PC-9 (cell line): ENCODE measurements at regions not wholly inside any gene's neighbourhood (a gene's known extent, or its start where the extent isn't known, plus 50 kb on each side); places are given as distances from the start of the nearest gene placed in this dataset.

ENCODE experiments used
- BruUV-seq: library from RNA; stranded (reverse); fragments of 400-500 nt; replicated peaks from 2 replicates; lab custom pipeline; 2021; lab: Mats Ljungman, UMichigan
- CTCF ChIA-PET: fragments of 300-600 bp; sonication (Branson Sonifier 250); formaldehyde crosslinking; loops from one replicate; lab custom pipeline; 2022; ENCODE audit warnings: antibody characterized with exemption; lab: Charles Lee
- POLR2A ChIA-PET: fragments of 300-600 bp; sonication (Branson Sonifier 250); formaldehyde crosslinking; loops from one replicate; lab custom pipeline; 2022; ENCODE audit warnings: antibody characterized with exemption; ENCODE audit not compliant: unreplicated experiment; lab: Charles Lee
- DNase-seq, 2 experiments: peaks; one replicate each; pipeline versions ENCODE4 v3.0.0 to v3.0.0-alpha.2; 2015 to 2022; ENCODE audit warnings: mixed read lengths in 1 of 2
- H2AFZ ChIP-seq: fragments of 200-600 bp; sonication (generic); 2 replicates; pipeline ENCODE4 v1.8.1; 2017; ENCODE audit warnings: antibody characterized with exemption
- H3F3A ChIP-seq: fragments of 200-600 bp; sonication (generic); 2 replicates; pipeline ENCODE4 v1.8.1; 2017; ENCODE audit warnings: antibody characterized with exemption, mild to moderate bottlenecking, low read depth; ENCODE audit not compliant: insufficient read depth
- H3K27ac ChIP-seq: fragments of 200-600 bp; sonication (generic); 2 replicates; pipeline ENCODE4 v1.6.1; 2016; ENCODE audit warnings: mixed run types
- H3K27me3 ChIP-seq: fragments of 200-600 bp; sonication (generic); 2 replicates; pipeline ENCODE4 v1.6.1; 2016; ENCODE audit warnings: low read depth, mixed run types; ENCODE audit not compliant: insufficient read depth
- H3K36me3 ChIP-seq: fragments of 200-600 bp; sonication (generic); 2 replicates; pipeline ENCODE4 v1.6.1; 2016; ENCODE audit warnings: low read depth, mixed run types
- H3K4me1 ChIP-seq: fragments of 200-600 bp; sonication (generic); replicated peaks from 2 replicates; pipeline ENCODE4 v1.6.1; 2016; ENCODE audit warnings: mixed run types; ENCODE audit not compliant: insufficient read depth
- H3K4me2 ChIP-seq: fragments of 200-600 bp; sonication (generic); 2 replicates; pipeline ENCODE4 v1.6.1; 2017; ENCODE audit warnings: mixed run types
- H3K4me3 ChIP-seq: fragments of 200-600 bp; sonication (generic); 2 replicates; pipeline ENCODE4 v1.6.1; 2016; ENCODE audit warnings: mixed run types
- H3K79me2 ChIP-seq: fragments of 200-600 bp; sonication (generic); 2 replicates; pipeline ENCODE4 v1.6.1; 2017; ENCODE audit warnings: low read depth, mixed run types
- H3K9me2 ChIP-seq: fragments of 200-600 bp; sonication (generic); 2 replicates; pipeline ENCODE4 v1.8.1; 2017; ENCODE audit warnings: mild to moderate bottlenecking; ENCODE audit not compliant: insufficient read depth
- H3K9me3 ChIP-seq: fragments of 200-600 bp; sonication (generic); 2 replicates; pipeline ENCODE4 v1.8.1; 2016; ENCODE audit warnings: low read depth; ENCODE audit not compliant: insufficient read depth
- H4K20me1 ChIP-seq: fragments of 200-600 bp; sonication (generic); 2 replicates; pipeline ENCODE4 v1.8.1; 2017; ENCODE audit not compliant: insufficient read depth
- EZH2 ChIP-seq: fragments of 200-600 bp; sonication (generic); IDR thresholded peaks from 2 replicates; pipeline ENCODE4 v1.8.0; 2017; ENCODE audit warnings: antibody characterized with exemption, low read depth
- intact Hi-C: fragments of 100-400 bp; cut with micrococcal nuclease; formaldehyde crosslinking; loops from one replicate; pipeline ENCODE4 v1.10.0; 2022; ENCODE audit not compliant: unreplicated experiment
- TF ChIP-seq, protein P1 (sequence below): fragments of 200-600 bp; sonication (generic); conservative IDR thresholded peaks from 2 replicates; pipeline ENCODE4 v1.6.1; 2017; ENCODE audit warnings: mixed run types, antibody characterized with exemption, mild to moderate bottlenecking, moderate library complexity

- no peaks in the 10 kb centered on the region for H4K20me1 ChIP-seq
- no peaks in the 10 kb centered on the region; the same call in 1 of the 2 replicates for H3K9me2 ChIP-seq
- H3K27me3 ChIP-seq: no peaks in the 10 kb centered on the region
- H2AFZ ChIP-seq: no peak overlapping the region
- H3K4me1 ChIP-seq: peaks cover 5% of the 10 kb centered on the region
- H3K36me3 ChIP-seq: no peaks in the 10 kb centered on the region
- intact Hi-C loops: no loop called here
- H3K27ac ChIP-seq: no peak overlapping the region
- no peak for DNase-seq
- peaks cover 12% of the 10 kb centered on the region for H3K9me3 ChIP-seq
- ChIA-PET CTCF (no interaction called here), POLR2A (no interaction called here)
- no peaks in the 10 kb centered on the region for H3K79me2 ChIP-seq
- H3F3A ChIP-seq: 0 out of 2 replicates have a peak, but pooled peaks cover 2% of the 10 kb centered on the region
- TF ChIP-seq, protein P1, sequence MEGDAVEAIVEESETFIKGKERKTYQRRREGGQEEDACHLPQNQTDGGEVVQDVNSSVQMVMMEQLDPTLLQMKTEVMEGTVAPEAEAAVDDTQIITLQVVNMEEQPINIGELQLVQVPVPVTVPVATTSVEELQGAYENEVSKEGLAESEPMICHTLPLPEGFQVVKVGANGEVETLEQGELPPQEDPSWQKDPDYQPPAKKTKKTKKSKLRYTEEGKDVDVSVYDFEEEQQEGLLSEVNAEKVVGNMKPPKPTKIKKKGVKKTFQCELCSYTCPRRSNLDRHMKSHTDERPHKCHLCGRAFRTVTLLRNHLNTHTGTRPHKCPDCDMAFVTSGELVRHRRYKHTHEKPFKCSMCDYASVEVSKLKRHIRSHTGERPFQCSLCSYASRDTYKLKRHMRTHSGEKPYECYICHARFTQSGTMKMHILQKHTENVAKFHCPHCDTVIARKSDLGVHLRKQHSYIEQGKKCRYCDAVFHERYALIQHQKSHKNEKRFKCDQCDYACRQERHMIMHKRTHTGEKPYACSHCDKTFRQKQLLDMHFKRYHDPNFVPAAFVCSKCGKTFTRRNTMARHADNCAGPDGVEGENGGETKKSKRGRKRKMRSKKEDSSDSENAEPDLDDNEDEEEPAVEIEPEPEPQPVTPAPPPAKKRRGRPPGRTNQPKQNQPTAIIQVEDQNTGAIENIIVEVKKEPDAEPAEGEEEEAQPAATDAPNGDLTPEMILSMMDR: no peak
- no peak for TF ChIP-seq EZH2
- no peak overlapping the region for H3K4me3 ChIP-seq
- BruUV-seq: no TSS peak
- no peak overlapping the region for H3K4me2 ChIP-seq
Observed at GRCh38 chr3:102104033-102104432, 254.7 kb downstream of the NFKBIZ start.

DNA sequence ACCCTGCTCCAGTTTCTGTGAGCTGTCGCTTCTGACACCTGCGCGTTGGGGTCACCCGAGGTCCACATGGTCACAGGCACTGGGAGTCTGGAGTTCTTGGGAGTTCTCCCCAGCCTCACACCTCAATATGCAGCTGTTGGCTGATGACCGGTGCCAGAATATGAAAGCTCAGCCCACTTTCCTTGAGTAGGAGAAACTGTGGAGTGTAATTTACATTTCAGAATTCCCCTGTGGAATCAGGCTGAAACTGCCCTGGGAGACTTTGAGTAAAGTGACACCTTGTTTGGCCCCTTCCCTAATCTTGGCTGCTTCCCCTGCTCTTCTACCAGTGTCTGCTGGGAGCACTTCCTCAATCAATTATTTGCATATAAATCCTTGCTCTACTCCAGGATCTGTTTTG, 255.9 kb downstream of the NFKBIZ start:
- H3K9me3 ChIP-seq: peaks cover 12% of the 10 kb centered on the region
- ChIA-PET POLR2A (no interaction called here), CTCF (no interaction called here)
- no peak for TF ChIP-seq EZH2
- TF ChIP-seq, protein P1: no peak
- H3K9me2 ChIP-seq: no peaks in the 10 kb centered on the region; the same call in 1 of the 2 replicates
- intact Hi-C loops: no loop called here
- BruUV-seq: no TSS peak
- no peak overlapping the region for H3K4me3 ChIP-seq
- DNase-seq: no peak
- no peak overlapping the region for H3K27ac ChIP-seq
- 0 out of 2 replicates have a peak, but pooled peaks cover 2% of the 10 kb centered on the region for H3F3A ChIP-seq
- H3K79me2 ChIP-seq: no peaks in the 10 kb centered on the region
- H4K20me1 ChIP-seq: no peaks in the 10 kb centered on the region
- H3K4me2 ChIP-seq: no peak overlapping the region
- H2AFZ ChIP-seq: no peak overlapping the region
- H3K36me3 ChIP-seq: no peaks in the 10 kb centered on the region
- peaks cover 5% of the 10 kb centered on the region for H3K4me1 ChIP-seq
- no peaks in the 10 kb centered on the region for H3K27me3 ChIP-seq

DNA sequence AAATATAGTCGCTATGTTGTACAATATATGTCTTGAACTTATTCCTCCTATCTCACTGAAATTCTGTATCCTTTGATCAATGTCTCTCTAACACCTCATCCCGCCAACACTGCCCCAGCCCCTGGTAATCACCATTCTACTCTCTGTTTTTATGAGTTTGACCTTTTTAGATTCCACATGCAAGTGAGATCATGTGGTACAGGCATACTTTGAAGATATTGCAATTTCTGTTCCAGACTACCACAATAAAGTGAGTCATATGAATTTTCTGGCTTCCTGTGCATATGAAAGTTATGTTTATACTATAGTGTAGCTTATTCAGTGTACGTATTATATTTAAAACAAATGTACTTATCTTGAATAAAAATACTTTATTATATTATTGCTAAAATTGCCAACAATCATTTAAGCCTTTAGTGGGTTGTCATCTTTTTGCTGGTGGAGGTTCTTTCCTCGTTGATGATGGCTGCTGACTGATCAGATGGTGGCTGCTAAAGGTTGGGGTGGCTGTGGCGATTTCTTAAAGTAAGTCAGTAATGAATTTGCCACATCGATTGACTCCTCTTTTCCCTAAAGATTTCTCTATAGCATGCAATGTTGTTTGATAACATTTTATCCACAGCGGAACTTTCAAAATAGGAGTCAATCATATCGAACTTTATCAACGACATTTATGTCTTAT, 257.2 kb downstream of the NFKBIZ start:
- BruUV-seq: no TSS peak
- Histone ChIP-seq H4K20me1 (no peaks in the 10 kb centered on the region), H3K79me2 (no peaks in the 10 kb centered on the region), H3K36me3 (no peaks in the 10 kb centered on the region), H3K4me2 (no peak overlapping the region), H3K9me2 (no peaks in the 10 kb centered on the region; the same call in 1 of the 2 replicates), H2AFZ (no peak overlapping the region), H3K4me1 (peaks cover 5% of the 10 kb centered on the region), H3K9me3 (peaks cover 12% of the 10 kb centered on the region), H3K27me3 (no peaks in the 10 kb centered on the region), H3K27ac (no peak overlapping the region), H3F3A (0 out of 2 replicates have a peak, but pooled peaks cover 2% of the 10 kb centered on the region), H3K4me3 (no peak overlapping the region)
- ChIA-PET POLR2A (no interaction called here), CTCF (interaction anchor here (0.6 kb wide), 1 partner anchor 818 kb away, joined by 9 read pairs; no protein-coding TSS in a partner anchor)
- intact Hi-C loops: no loop called here
- no peak for DNase-seq
- TF ChIP-seq, protein P1: no peak
- TF ChIP-seq EZH2: no peak
